ENCODE measurements at regions not wholly inside any gene's neighbourhood (a gene's known extent, or its start where the extent isn't known, plus 50 kb on each side); places are given as distances from the start of the nearest gene placed in this dataset.

- Mint-ChIP-seq H3K9me3 (ENCODE audit: unreplicated experiment) (no peaks in the 10 kb centered on the region), H3K27ac (ENCODE audit: unreplicated experiment) (no peak overlapping the region), H3K4me1 (ENCODE audit: low read depth, unreplicated experiment) (no peaks in the 10 kb centered on the region), H3K4me3 (ENCODE audit: unreplicated experiment) (no peak overlapping the region), H3K36me3 (ENCODE audit: insufficient read depth, unreplicated experiment) (no peaks in the 10 kb centered on the region), H3K27me3 (ENCODE audit: insufficient read depth, unreplicated experiment) (peaks cover 5% of the 10 kb centered on the region)
- no peak for TF ChIP-seq CTCF (IDR thresholded peaks at IDR 0.05; ENCODE audit: insufficient read depth in 1 of 2, low read depth in 1 of 2, low read length in 1 of 2, severe bottlenecking in 1 of 2, unreplicated experiment in 1 of 2)
- no peak for DNase-seq
- no TSS peak for BruUV-seq (replicated peaks)
- Histone ChIP-seq H3K27me3 (replicated peaks; ENCODE audit: control insufficient read depth, insufficient read depth, low read length) (no peaks in the 10 kb centered on the region), H3K36me3 (ENCODE audit: control insufficient read depth, insufficient read depth, low read length) (no peaks in the 10 kb centered on the region), H3K9me3 (no peaks in the 10 kb centered on the region), H3K4me1 (no peaks in the 10 kb centered on the region), H3K4me3 (ENCODE audit: low read depth, low read length) (no peak overlapping the region)
- ChIA-PET CTCF (no interaction called here), POLR2A (no interaction called here)
- intact Hi-C loops (cut with micrococcal nuclease; ENCODE audit: unreplicated experiment) = no loop called here
Observed at GRCh38 chr18:40930211-40930882, 1024.7 kb upstream of the PIK3C3 start.

DNA sequence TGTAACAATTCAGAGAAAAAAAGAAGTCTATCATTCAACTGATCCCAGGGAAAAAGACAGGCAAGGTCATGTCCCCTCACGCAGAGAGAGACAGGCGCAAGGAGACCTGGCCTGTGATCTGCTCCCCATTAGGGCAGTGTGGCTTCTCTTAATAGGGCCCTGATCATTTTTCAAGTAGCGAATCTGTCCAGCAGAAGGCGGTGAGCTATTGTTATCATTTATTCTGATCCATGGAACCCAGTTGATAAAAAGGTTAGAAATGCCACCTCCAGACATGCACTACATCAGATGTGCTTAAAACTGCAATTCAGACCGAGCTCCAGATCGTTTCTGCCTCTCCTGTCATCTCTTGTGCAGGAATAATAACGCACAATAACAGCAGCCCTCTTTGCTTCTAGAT is 1025.6 kb upstream of the PIK3C3 start:
- no peak for TF ChIP-seq CTCF (IDR thresholded peaks at IDR 0.05; ENCODE audit: insufficient read depth in 1 of 2, low read depth in 1 of 2, low read length in 1 of 2, severe bottlenecking in 1 of 2, unreplicated experiment in 1 of 2)

DNA sequence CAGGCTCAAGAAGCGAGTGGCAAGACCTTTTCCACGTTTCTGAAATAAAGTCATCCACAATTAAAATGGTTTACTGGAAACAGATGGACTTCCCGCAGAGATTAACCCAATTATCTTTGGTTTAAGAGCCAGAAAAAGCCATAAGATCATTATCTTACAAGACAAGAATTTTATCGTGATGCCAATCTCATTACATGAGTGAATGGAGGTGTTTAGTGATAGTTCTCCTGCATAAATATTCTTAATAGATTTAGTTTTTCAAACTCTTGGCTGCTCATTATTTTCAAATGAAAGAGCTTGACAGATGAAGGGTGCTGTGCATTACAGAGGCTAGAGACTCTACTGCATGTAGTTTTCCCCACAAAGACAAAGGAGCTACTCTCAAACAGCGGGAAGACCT is 1028.4 kb upstream of the PIK3C3 start:
- no peaks in the 10 kb centered on the region for H3K9me3 ChIP-seq
- CTCF ChIA-PET = no interaction called here
- POLR2A ChIA-PET = no interaction called here
- no peaks in the 10 kb centered on the region for H3K27me3 Mint-ChIP-seq (ENCODE audit: insufficient read depth, unreplicated experiment)
- H3K4me3 Mint-ChIP-seq (ENCODE audit: unreplicated experiment) = no peak overlapping the region
- H3K36me3 ChIP-seq (ENCODE audit: control insufficient read depth, insufficient read depth, low read length) = no peaks in the 10 kb centered on the region
- no peaks in the 10 kb centered on the region for H3K4me1 ChIP-seq
- H3K27me3 ChIP-seq (replicated peaks; ENCODE audit: control insufficient read depth, insufficient read depth, low read length) = no peaks in the 10 kb centered on the region
- intact Hi-C loops (cut with micrococcal nuclease; ENCODE audit: unreplicated experiment) = no loop called here
- no peak overlapping the region for H3K27ac Mint-ChIP-seq (ENCODE audit: unreplicated experiment)
- no peak overlapping the region for H3K4me3 ChIP-seq (ENCODE audit: low read depth, low read length)
- TF ChIP-seq CTCF (IDR thresholded peaks at IDR 0.05; ENCODE audit: insufficient read depth in 1 of 2, low read depth in 1 of 2, low read length in 1 of 2, severe bottlenecking in 1 of 2, unreplicated experiment in 1 of 2) = no peak
- no peaks in the 10 kb centered on the region for H3K36me3 Mint-ChIP-seq (ENCODE audit: insufficient read depth, unreplicated experiment)
- H3K4me1 Mint-ChIP-seq (ENCODE audit: low read depth, unreplicated experiment) = no peaks in the 10 kb centered on the region
- DNase-seq = no peak
- no TSS peak for BruUV-seq (replicated peaks)
- no peaks in the 10 kb centered on the region for H3K9me3 Mint-ChIP-seq (ENCODE audit: unreplicated experiment)

More for the DNA sequence above, 1025.6 kb upstream of the PIK3C3 start:
- Histone ChIP-seq H3K27me3 (replicated peaks; ENCODE audit: control insufficient read depth, insufficient read depth, low read length) (no peaks in the 10 kb centered on the region), H3K9me3 (no peaks in the 10 kb centered on the region), H3K36me3 (ENCODE audit: control insufficient read depth, insufficient read depth, low read length) (no peaks in the 10 kb centered on the region), H3K4me3 (ENCODE audit: low read depth, low read length) (no peak overlapping the region), H3K4me1 (no peaks in the 10 kb centered on the region)
- POLR2A ChIA-PET = no interaction called here
- intact Hi-C loops (cut with micrococcal nuclease; ENCODE audit: unreplicated experiment) = no loop called here
- DNase-seq = no peak
- Mint-ChIP-seq H3K9me3 (ENCODE audit: unreplicated experiment) (no peaks in the 10 kb centered on the region), H3K27me3 (ENCODE audit: insufficient read depth, unreplicated experiment) (peaks cover 3% of the 10 kb centered on the region), H3K4me1 (ENCODE audit: low read depth, unreplicated experiment) (no peaks in the 10 kb centered on the region), H3K4me3 (ENCODE audit: unreplicated experiment) (no peak overlapping the region), H3K36me3 (ENCODE audit: insufficient read depth, unreplicated experiment) (no peaks in the 10 kb centered on the region), H3K27ac (ENCODE audit: unreplicated experiment) (no peak overlapping the region)
- CTCF ChIA-PET = no interaction called here
- BruUV-seq (replicated peaks) = no TSS peak

Data from Caco-2 (cell line).